GM12892 (cell line): ENCODE measurements at regions not wholly inside any gene's neighbourhood (a gene's known extent, or its start where the extent isn't known, plus 50 kb on each side); places are given as distances from the start of the nearest gene placed in this dataset.

Source experiments
- POLR2A ChIP-seq: IDR thresholded peaks from 2 replicates; pipeline ENCODE4 v1.6.1; 2011; ENCODE audit warnings: low read depth, low read length, control low read depth
- POLR2AphosphoS5 ChIP-seq: IDR thresholded peaks from 2 replicates; pipeline ENCODE4 v1.6.1; 2011; ENCODE audit warnings: low read depth, low read length, control low read depth

DNA sequence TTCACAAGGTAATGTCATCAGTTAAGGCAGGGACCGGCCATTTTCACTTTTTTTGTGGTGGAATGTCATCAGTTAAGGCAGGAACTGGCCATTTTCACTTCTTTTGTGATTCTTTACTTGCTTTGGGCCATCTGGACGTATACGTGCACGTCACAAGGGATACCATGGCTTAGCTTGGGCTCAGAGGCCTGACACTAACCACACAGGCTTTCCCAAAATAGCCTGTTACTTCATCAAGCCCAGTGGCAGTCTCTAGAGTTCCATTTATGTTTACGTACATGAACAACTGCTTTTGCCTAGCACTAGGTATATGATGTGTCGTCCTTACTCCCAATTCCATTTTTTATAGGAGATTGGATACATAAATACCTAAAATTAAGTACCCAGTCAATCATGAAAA, 237.9 kb downstream of the C7orf25 start:
- TF ChIP-seq POLR2AphosphoS5: no peak
- TF ChIP-seq POLR2A: no peak
